ENCODE measurements at regions not wholly inside any gene's neighbourhood (a gene's known extent, or its start where the extent isn't known, plus 50 kb on each side); places are given as distances from the start of the nearest gene placed in this dataset.

DNA sequence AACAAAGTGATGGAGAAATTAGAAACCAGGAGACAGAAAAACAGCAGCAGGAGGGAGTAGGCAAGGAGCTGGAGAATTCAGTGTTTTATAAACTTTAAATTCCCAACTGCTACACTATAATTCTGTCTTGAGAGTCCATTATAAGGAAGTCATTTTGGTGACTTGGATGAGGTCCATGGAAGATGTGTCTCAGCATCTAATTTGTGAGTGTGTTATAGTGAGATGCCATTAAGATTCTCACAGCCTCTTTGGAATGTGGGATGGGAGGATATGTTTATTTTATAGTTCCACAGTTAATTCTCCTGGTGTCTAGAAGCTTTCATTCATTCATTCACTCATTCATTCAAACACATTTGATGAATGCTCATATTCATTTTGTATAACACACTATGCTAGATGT, 206.0 kb upstream of the MYOCD start:
- Histone ChIP-seq H3K4me3 (ENCODE audit: low read depth, low read length) (no peak overlapping the region), H3K36me3 (replicated peaks) (no peaks in the 10 kb centered on the region), H3K27ac (no peak overlapping the region), H3K27me3 (replicated peaks) (no peaks in the 10 kb centered on the region)
- in situ Hi-C loops (cut with HindIII; ENCODE audit: low pct_ligation_motif_present, low sequenced_read_pairs): no loop called here
- TF ChIP-seq, protein P1, sequence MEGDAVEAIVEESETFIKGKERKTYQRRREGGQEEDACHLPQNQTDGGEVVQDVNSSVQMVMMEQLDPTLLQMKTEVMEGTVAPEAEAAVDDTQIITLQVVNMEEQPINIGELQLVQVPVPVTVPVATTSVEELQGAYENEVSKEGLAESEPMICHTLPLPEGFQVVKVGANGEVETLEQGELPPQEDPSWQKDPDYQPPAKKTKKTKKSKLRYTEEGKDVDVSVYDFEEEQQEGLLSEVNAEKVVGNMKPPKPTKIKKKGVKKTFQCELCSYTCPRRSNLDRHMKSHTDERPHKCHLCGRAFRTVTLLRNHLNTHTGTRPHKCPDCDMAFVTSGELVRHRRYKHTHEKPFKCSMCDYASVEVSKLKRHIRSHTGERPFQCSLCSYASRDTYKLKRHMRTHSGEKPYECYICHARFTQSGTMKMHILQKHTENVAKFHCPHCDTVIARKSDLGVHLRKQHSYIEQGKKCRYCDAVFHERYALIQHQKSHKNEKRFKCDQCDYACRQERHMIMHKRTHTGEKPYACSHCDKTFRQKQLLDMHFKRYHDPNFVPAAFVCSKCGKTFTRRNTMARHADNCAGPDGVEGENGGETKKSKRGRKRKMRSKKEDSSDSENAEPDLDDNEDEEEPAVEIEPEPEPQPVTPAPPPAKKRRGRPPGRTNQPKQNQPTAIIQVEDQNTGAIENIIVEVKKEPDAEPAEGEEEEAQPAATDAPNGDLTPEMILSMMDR (IDR thresholded peaks at IDR 0.05; ENCODE audit: low read depth, low read length, missing control alignments): no peak
- no peak for DNase-seq

DNA sequence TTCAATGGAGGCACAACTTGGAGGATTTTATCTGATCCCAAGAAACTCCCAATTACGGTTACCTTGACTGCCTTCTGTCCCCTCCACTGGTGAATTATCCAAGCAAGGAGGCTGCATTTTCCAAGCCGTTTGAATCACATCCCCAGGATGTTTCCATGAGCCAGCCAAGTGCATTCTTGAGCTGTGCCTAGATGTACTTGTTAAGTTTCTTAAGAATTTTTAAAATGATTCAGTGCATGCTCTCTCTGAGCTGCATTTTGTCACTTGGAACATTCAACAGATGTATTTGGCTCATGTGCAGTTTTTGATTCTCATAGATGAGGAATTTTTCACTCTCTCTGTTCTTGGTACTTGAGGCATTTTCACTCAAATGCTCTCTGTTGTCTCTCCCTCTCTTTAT, 202.6 kb upstream of the MYOCD start:
- in situ Hi-C loops (cut with HindIII; ENCODE audit: low pct_ligation_motif_present, low sequenced_read_pairs): no loop called here
- peak; percentile 13 for DNase-seq
- H3K36me3 ChIP-seq (replicated peaks): no peaks in the 10 kb centered on the region

DNA sequence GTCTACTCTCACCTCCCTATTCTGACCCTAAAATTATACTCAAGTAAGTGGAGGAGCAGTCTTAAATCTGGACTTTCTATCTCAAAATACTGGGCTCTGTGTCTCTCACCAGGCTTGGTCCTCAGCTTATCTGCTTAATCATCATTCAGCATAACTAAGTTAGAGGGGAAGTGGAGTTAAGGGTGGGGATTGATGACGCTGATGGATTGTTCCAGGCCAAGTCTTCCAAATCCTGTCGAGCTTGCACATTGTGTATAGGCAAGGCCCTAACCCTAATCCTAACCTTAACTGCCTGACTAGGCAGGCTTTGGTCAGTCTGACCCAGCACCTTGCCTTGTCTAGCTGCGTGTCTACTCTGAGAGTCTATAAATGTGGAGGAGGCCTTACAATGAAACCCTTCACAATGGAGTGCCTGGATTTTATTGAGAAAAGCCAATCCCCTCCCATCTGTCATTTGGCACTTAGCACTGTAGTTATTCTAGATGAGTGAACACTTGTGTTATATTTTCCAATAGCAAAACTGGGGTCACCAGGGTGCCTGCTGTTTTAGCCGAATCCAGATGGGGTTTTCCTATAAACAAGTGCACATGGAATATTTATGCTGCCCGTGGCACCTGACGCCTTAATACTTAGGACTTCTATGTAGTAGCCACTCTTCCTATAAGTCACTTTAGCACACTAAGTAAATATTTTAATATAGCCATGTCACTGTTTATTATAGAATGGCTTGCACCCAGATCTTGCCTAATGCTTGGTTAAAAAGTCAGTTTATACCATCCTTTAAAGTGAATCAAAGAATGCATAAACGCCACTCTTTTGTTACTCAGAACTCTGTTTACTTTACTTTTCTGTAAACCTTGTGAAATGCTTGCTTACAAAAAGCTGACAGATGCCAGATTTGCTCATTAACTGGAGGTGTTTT, 193.2 kb upstream of the MYOCD start:
- in situ Hi-C loops (cut with HindIII; ENCODE audit: low pct_ligation_motif_present, low sequenced_read_pairs): no loop called here
- Histone ChIP-seq H3K27ac (no peak overlapping the region), H3K4me3 (ENCODE audit: low read depth, low read length) (no peak overlapping the region), H3K36me3 (replicated peaks) (no peaks in the 10 kb centered on the region), H3K27me3 (replicated peaks) (no peaks in the 10 kb centered on the region)
- no peak for DNase-seq
- TF ChIP-seq, protein P1 (IDR thresholded peaks at IDR 0.05; ENCODE audit: low read depth, low read length, missing control alignments): no peak

More for the DNA sequence above, 202.6 kb upstream of the MYOCD start:
- Histone ChIP-seq H3K27ac (no peak overlapping the region), H3K4me3 (ENCODE audit: low read depth, low read length) (no peak overlapping the region), H3K27me3 (replicated peaks) (no peaks in the 10 kb centered on the region)
- TF ChIP-seq, protein P1 (IDR thresholded peaks at IDR 0.05; ENCODE audit: low read depth, low read length, missing control alignments): no peak

DNA sequence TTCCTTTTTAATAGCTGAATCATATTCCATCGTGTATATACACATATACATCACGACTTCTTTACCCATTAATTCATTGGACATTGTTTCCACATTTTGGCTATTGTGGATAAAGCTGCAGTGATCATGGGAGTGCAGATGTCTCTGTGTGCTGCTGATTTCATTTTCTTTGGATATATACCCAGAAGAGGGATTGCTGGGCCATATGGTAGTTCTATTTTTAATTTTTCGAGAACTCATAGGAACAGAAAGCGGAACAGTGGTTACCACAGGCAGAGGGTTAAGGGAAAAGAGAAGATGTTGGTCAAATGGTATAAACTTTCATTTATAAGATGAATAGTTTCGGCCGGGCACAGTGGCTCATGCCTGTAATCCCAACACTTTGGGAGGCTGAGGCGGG, 187.4 kb upstream of the MYOCD start:
- Histone ChIP-seq H3K27ac (no peak overlapping the region), H3K36me3 (replicated peaks) (no peaks in the 10 kb centered on the region), H3K4me3 (ENCODE audit: low read depth, low read length) (no peak overlapping the region), H3K27me3 (replicated peaks) (no peaks in the 10 kb centered on the region)
- DNase-seq: no peak
- in situ Hi-C loops (cut with HindIII; ENCODE audit: low pct_ligation_motif_present, low sequenced_read_pairs): no loop called here
- TF ChIP-seq, protein P1 (IDR thresholded peaks at IDR 0.05; ENCODE audit: low read depth, low read length, missing control alignments): no peak

DNA sequence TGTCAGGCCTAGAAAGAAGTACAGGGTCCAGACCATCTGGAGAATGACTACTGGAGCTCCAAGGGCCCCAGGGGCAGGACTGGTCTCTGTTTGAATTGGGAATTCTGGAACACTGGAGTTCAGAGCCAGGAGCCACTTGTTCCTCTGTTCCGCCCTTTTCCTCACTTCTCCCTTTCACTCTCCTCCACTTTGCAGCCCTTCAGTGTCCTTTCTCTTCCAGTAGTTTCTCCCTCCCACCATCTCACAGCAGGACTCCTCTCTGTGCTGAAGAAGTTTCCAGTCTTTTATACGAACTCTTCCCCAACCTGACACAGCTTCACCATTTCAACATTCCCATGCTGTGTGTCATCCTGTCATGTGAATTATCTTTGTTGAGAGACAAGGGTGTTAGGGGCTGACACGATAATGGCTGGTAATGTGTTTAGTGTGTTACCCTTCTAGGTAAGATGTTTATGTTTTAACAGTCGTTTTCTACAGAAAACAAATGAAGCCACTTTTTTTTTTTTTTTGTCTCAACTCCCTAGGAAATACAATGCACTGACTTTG, 180.3 kb upstream of the MYOCD start:
- H3K36me3 ChIP-seq (replicated peaks): no peaks in the 10 kb centered on the region
- no peak overlapping the region for H3K4me3 ChIP-seq (ENCODE audit: low read depth, low read length)
- DNase-seq: peak; percentile 56
- in situ Hi-C loops (cut with HindIII; ENCODE audit: low pct_ligation_motif_present, low sequenced_read_pairs): no loop called here
- H3K27me3 ChIP-seq (replicated peaks): no peaks in the 10 kb centered on the region
- TF ChIP-seq, protein P1 (IDR thresholded peaks at IDR 0.05; ENCODE audit: low read depth, low read length, missing control alignments): no peak
- H3K27ac ChIP-seq: no peak overlapping the region
